Pancreas (tissue), 10 donors: ENCODE measurements at regions not wholly inside any gene's neighbourhood (a gene's known extent, or its start where the extent isn't known, plus 50 kb on each side); places are given as distances from the start of the nearest gene placed in this dataset.

Experiments used
- ATAC-seq, 4 donors: fragments of 200-7000 bp; cut with Tn5 transposase; one replicate each; pipeline versions ENCODE4 v1.8.0 to v1.9.1; 2020; ENCODE audit warnings: mild to moderate bottlenecking in 4 of 4, moderate library complexity in 4 of 4
- DNase-seq, 6 donors: peaks; one replicate each; pipeline ENCODE4 v3.0.0-alpha.2; 2020
- FAIRE-seq: peaks from 2 replicates; lab custom pipeline; 2012; peaks lifted over from hg19 to GRCh38; lab: Jason Lieb, UNC
- H3K27ac ChIP-seq, 4 donors: fragments of 200-600 bp; sonication (generic); 1 replicate in 3 of 4; 2 replicates in 1 of 4; pipeline versions ENCODE4 v1.5.0 to v1.8.0; 2020
- H3K27me3 ChIP-seq, 4 donors: fragments of 200-600 bp; one replicate each; pipeline ENCODE4 v1.8.0; 2021
- H3K36me3 ChIP-seq, 3 donors: fragments of 200-600 bp; sonication (generic) in 1 of 3; one replicate each; pipeline versions ENCODE4 v1.5.0 to v1.8.0; 2020 to 2021
- H3K4me1 ChIP-seq, 3 donors: fragments of 200-600 bp; one replicate each; pipeline ENCODE4 v1.8.0; 2021
- H3K4me3 ChIP-seq, 4 donors: fragments of 200-600 bp; sonication (generic) in 2 of 4; one replicate each; pipeline versions ENCODE4 v1.5.0 to v1.8.0; 2020 to 2021
- H3K9me3 ChIP-seq, 4 donors: fragments of 200-600 bp; one replicate each; pipeline ENCODE4 v1.8.0; 2021
- WGBS, 2 donors: extraction: QIAGEN DNeasy Blood & Tissue Kit; methylation state at CpG; one replicate each; pipeline ENCODE4 v1.1.7; 2013; 5-methylcytosine and 5-hydroxymethylcytosine counted together
- intact Hi-C, 3 donors: fragments of 100-400 bp; cut with DNase I; formaldehyde crosslinking; loops; one replicate each; pipeline versions ENCODE4 v1.11.1 to v1.14.2; 2022
- TF ChIP-seq, protein P1 (sequence below), 4 donors: fragments of 200-600 bp; sonication (generic) in 3 of 4; IDR thresholded peaks; one replicate each; pipeline versions ENCODE4 v1.5.0 to v1.8.0; 2021; ENCODE audit warnings: antibody characterized with exemption in 4 of 4
- donor health status: healthy with polysubstance abuse.
- donor health status: DM: no; HTN: no; CAD: no; lungs with moderate emphysema.
- donor health status: DM: no; HTN: no; CAD: no.
- donor health status: control.
- donor health status: control.
- donor health status: Bipolar disorder and iron deficiency.
- donor health status: DM: yes; HTN: yes; CAD: no.
- donor health status: DM: no; HTN: no; CAD: no.
- donor health status: DM: no; HTN: no; CAD: no.
- donor health status: DM: yes; HTN: yes; CAD: no.

DNA sequence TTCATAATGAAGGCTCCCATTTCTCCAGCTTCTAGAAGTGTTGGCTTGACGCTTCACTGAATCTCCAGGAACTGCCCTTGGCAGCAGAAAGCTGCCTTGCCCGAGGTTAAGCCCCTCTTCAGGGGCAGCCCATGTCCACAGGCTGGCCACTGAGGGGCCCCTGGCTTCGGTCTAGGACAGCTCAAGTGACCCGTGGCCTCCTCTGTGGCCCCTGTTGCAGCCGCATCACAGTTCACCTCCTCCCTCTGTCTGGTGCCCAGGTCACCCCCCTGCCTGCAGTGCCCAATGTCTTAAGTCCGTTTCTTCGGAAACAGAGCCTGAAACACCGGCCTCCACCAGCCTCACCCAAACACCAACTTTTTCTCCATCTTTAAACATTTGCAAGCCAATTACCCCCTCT lies 279.2 kb upstream of the MKI67 start:
- WGBS, 2 donors: 59 to 75% methylated on average over 8 of the region's 8 CpGs
- Histone ChIP-seq H3K4me3 (no peak overlapping the region), H3K36me3 (no peaks in the 10 kb centered on the region), H3K4me1 (no peaks in the 10 kb centered on the region), H3K9me3 (no peaks in the 10 kb centered on the region), H3K27me3 (peaks cover 0 to 20% (median 0%) of the 10 kb centered on the region in 4 donors), H3K27ac (no peak overlapping the region)
- no peak for ATAC-seq
- FAIRE-seq: no peak
- no peak for DNase-seq
- TF ChIP-seq, protein P1, sequence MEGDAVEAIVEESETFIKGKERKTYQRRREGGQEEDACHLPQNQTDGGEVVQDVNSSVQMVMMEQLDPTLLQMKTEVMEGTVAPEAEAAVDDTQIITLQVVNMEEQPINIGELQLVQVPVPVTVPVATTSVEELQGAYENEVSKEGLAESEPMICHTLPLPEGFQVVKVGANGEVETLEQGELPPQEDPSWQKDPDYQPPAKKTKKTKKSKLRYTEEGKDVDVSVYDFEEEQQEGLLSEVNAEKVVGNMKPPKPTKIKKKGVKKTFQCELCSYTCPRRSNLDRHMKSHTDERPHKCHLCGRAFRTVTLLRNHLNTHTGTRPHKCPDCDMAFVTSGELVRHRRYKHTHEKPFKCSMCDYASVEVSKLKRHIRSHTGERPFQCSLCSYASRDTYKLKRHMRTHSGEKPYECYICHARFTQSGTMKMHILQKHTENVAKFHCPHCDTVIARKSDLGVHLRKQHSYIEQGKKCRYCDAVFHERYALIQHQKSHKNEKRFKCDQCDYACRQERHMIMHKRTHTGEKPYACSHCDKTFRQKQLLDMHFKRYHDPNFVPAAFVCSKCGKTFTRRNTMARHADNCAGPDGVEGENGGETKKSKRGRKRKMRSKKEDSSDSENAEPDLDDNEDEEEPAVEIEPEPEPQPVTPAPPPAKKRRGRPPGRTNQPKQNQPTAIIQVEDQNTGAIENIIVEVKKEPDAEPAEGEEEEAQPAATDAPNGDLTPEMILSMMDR (IDR thresholded peaks at IDR 0.05): no peak
- intact Hi-C loops: no loop called here

DNA sequence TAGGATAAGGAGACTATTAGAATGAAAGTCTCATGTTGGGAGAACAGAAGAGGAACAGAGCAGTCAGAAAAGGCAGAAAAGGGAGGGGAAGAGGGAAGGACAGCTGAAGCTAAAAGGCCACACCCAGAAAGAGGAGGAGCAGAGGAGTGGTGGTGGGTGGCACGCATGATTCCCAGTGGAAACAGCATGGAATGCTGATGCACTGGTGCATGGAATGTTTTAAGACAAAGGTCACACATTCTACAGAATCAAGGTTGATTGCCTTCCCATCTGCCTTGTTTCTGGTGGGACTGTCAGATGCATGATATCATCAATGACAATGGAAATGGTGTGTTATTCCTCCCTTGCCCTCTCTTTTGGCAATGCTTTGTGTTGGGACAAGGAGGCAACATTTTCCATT lies 285.4 kb upstream of the MKI67 start:
- TF ChIP-seq, protein P1 (IDR thresholded peaks at IDR 0.05): no peak
- no peak overlapping the region for H3K4me3 ChIP-seq
- peaks cover 0 to 16% (median 0%) of the 10 kb centered on the region in 4 donors for H3K27me3 ChIP-seq
- no peak for ATAC-seq
- WGBS, 2 donors: 21 to 31% methylated on average over 1 of the region's 1 CpG
- intact Hi-C loops: no loop called here
- no peak for FAIRE-seq
- no peak overlapping the region for H3K27ac ChIP-seq
- no peaks in the 10 kb centered on the region for H3K36me3 ChIP-seq
- no peaks in the 10 kb centered on the region for H3K9me3 ChIP-seq
- H3K4me1 ChIP-seq: no peaks in the 10 kb centered on the region
- DNase-seq: no peak

DNA sequence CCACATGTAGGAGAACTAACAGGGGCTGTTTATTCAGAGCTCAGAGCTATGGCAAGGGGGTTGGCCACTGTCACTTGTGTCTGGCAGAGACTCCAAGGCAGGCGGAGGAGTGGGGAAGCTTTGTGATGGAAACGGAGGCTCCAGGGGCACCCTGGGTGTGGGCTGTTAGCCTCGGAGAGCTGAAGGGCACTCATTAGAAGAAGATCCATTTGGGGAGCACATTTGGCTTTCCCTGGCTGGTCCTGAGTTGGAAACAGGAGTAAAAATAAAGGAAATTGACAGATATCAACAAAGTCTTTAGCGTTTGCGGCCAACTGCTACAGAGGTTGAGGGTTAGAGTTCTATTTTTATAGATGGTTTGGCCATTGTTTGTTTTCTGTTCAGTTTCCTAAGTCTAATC lies 288.3 kb upstream of the MKI67 start:
- Histone ChIP-seq H3K36me3 (no peaks in the 10 kb centered on the region), H3K4me1 (no peaks in the 10 kb centered on the region), H3K27me3 (no peaks in the 10 kb centered on the region), H3K9me3 (no peaks in the 10 kb centered on the region), H3K27ac (no peak overlapping the region), H3K4me3 (no peak overlapping the region)
- 61 to 70% methylated on average over 5 of the region's 5 CpGs for WGBS, 2 donors
- no peak for DNase-seq
- FAIRE-seq: no peak
- TF ChIP-seq, protein P1 (IDR thresholded peaks at IDR 0.05): no peak
- intact Hi-C loops: no loop called here
- ATAC-seq: no peak

DNA sequence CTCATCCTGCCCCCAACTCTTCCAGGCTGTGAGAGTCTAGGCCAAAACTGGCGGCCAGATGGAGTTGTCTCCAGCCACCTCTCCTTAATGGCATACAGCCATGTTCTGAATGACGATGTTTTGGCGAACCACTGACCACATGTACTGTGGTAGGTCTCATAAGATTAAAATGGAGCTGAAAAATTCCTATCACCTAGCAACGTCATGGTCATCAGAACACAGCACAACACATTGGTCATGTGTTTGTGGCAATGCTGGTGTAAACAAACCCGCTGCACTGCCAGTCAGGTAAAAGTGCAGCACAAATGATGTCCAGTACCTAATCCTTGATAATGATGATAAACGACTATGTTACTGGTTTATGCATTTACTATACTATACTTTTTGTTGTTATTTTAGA lies 290.0 kb upstream of the MKI67 start:
- no peak overlapping the region for H3K4me3 ChIP-seq
- DNase-seq: no peak
- H3K36me3 ChIP-seq: no peaks in the 10 kb centered on the region
- no peaks in the 10 kb centered on the region for H3K4me1 ChIP-seq
- FAIRE-seq: no peak
- H3K27ac ChIP-seq: no peak overlapping the region
- TF ChIP-seq, protein P1 (IDR thresholded peaks at IDR 0.05): no peak
- no peak for ATAC-seq
- WGBS, 2 donors: 63 to 74% methylated on average over 6 of the region's 6 CpGs
- intact Hi-C loops: no loop called here
- H3K9me3 ChIP-seq: no peaks in the 10 kb centered on the region
- no peaks in the 10 kb centered on the region for H3K27me3 ChIP-seq

DNA sequence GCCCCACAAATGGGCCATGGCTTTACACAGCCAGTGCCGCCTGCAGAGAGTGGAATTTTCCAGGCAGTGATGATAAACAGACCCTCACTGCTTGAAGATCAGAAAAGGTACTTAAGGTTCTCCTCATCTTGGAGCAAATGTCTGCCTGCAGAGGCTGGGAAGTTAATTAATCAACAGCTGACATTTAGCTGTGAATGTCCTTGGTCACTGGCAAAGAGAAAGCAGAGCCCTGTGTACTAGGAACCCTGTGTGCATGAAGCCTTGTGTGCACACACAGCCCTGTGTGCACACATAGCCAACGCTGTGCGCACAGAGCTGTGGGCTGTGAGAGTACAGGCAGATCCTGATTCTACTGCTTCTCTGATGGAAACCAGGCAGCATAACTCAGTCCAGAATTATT lies 291.6 kb upstream of the MKI67 start:
- ATAC-seq: no peak
- intact Hi-C loops: no loop called here
- no peaks in the 10 kb centered on the region for H3K36me3 ChIP-seq
- H3K9me3 ChIP-seq: no peaks in the 10 kb centered on the region
- H3K27me3 ChIP-seq: no peaks in the 10 kb centered on the region
- H3K4me3 ChIP-seq: no peak overlapping the region
- FAIRE-seq: no peak
- no peaks in the 10 kb centered on the region for H3K4me1 ChIP-seq
- WGBS, 2 donors: 71 to 86% methylated on average over 3 of the region's 3 CpGs
- DNase-seq: no peak
- H3K27ac ChIP-seq: no peak overlapping the region
- TF ChIP-seq, protein P1 (IDR thresholded peaks at IDR 0.05): no peak
